Activated naive CD4-positive, alpha-beta T cell treated with anti-CD3 and anti-CD28 coated beads, Interleukin-2, amount 50 U/mL, for 72 hours (primary cell): ENCODE measurements at regions not wholly inside any gene's neighbourhood (a gene's known extent, or its start where the extent isn't known, plus 50 kb on each side); places are given as distances from the start of the nearest gene placed in this dataset.
"Not testable (repeated sequence)": the region's sequence is repeated elsewhere in the genome, so short reads cannot be mapped to it uniquely, and the experiment has no call there.

Experiments used
- ATAC-seq, 2 donors: fragments of 150-1000 bp; cut with Tn5 transposase; 2 replicates each; pipeline ENCODE4 v1.10.0; 2021; ENCODE audit warnings: mild to moderate bottlenecking in 2 of 2, moderate library complexity in 2 of 2
- DNase-seq, 2 donors: peaks; one replicate each; pipeline ENCODE4 v3.0.0; 2021 to 2022; ENCODE audit warnings: low spot score in 2 of 2
- H3K27ac Mint-ChIP-seq, 2 donors: one replicate each; pipeline ENCODE4 v1.8.0; 2022; ENCODE audit warnings: mild to moderate bottlenecking in 2 of 2, mixed read lengths in 2 of 2
- H3K36me3 Mint-ChIP-seq, 2 donors: one replicate each; pipeline ENCODE4 v1.8.0; 2022; ENCODE audit warnings: mixed read lengths in 2 of 2
- H3K9me3 Mint-ChIP-seq, 2 donors: one replicate each; pipeline ENCODE4 v1.8.0; 2022; ENCODE audit warnings: mixed read lengths in 2 of 2

DNA sequence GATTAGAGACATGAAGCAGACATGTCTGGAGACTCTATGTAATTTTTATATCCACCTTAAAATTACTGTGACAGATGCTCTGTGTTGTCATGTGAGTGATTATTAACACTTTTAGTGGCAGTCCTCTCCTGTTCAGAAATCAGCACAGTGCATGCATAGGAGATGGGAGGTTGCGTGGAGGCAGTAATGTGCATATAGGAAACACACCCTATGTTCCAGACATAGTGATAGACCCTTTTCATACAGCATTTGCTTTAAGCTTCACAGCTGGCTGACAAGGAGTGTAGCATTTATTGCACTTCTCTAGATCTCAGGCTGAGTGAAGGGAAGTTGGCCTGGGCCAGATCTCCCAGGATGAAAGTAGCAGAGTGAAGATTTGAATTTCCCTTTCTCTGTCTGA lies 102.3 kb upstream of the SYN3 start:
- Mint-ChIP-seq H3K27ac (no peak overlapping the region), H3K36me3 (peaks cover 0 to 6% of the 10 kb centered on the region in 2 donors), H3K9me3 (peaks cover 0 to 3% of the 10 kb centered on the region in 2 donors)
- no peak for ATAC-seq
- DNase-seq, result no peak

DNA sequence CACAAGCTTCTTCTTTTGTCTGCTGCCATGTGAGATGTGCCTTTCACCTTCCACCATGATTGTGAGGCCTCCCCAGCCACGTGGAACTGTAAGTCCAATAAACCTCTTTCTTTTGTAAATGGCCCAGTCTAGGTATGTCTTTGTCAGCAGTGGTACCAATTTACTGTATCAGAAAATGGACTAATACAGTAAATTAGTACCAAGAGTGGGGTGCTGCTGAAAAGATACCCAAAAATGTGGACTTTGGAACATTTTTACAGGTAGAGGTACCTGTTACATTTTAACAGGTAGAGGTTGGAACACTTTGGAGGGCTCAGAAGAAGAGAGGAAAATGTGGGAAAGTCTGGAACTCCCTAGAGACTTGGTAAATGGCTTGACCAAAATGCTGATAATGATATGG lies 96.8 kb upstream of the SYN3 start:
- Mint-ChIP-seq H3K9me3 (peaks cover 10 to 11% of the 10 kb centered on the region in 2 donors), H3K36me3 (peaks cover 6 to 15% of the 10 kb centered on the region in 2 donors)
- not testable (repeated sequence) for DNase-seq, H3K27ac Mint-ChIP-seq, ATAC-seq

DNA sequence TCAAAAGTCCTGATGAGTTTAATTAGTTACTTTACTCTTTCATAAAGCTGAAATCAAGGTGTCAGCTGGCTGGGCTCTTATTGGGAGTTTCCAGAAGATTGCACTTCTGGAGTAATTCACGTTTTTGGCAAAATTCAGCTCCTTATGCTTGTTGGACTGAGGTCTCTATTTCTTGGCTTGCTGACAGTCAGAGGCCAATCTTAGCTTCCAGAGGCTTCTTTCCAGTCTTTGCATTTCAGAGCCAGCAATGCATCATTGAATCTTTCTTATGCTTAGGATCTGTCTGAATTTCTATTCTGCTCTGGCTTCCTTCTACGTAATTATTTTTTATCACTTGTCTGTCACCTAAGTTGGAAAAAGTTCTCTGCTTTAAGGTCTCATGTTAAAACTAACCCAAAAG lies 91.4 kb upstream of the SYN3 start:
- no peak for ATAC-seq

DNA sequence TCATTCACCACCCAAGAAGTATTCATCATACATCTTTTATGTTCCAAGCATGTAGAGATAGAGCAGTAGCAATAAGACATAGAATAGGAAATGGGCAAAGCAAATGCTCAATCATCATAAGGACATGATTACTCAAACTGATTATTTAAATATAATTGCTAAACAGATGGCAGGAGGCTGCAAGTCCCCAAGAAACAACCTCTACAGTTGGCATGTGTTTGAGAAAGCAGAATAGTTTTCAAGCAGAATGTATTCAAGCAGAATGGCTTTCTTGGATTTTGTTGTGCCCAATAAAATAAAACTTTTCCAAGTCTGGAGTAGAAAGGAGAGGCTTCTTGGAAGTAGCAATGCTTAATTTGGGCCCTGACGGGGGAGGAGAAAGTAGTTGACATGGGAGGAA lies 86.5 kb upstream of the SYN3 start:
- DNase-seq (no peak), ATAC-seq (no peak)
- Mint-ChIP-seq H3K9me3 (peaks cover 0 to under 1% of the 10 kb centered on the region in 2 donors), H3K27ac (no peak overlapping the region), H3K36me3 (no peaks in the 10 kb centered on the region)

More for the DNA sequence above, 91.4 kb upstream of the SYN3 start:
- H3K9me3 Mint-ChIP-seq, result peaks cover 0 to 2% of the 10 kb centered on the region in 2 donors
- peaks cover under 1% of the 10 kb centered on the region in 2 donors for H3K36me3 Mint-ChIP-seq
- no peak for DNase-seq
- no peak overlapping the region for H3K27ac Mint-ChIP-seq

DNA sequence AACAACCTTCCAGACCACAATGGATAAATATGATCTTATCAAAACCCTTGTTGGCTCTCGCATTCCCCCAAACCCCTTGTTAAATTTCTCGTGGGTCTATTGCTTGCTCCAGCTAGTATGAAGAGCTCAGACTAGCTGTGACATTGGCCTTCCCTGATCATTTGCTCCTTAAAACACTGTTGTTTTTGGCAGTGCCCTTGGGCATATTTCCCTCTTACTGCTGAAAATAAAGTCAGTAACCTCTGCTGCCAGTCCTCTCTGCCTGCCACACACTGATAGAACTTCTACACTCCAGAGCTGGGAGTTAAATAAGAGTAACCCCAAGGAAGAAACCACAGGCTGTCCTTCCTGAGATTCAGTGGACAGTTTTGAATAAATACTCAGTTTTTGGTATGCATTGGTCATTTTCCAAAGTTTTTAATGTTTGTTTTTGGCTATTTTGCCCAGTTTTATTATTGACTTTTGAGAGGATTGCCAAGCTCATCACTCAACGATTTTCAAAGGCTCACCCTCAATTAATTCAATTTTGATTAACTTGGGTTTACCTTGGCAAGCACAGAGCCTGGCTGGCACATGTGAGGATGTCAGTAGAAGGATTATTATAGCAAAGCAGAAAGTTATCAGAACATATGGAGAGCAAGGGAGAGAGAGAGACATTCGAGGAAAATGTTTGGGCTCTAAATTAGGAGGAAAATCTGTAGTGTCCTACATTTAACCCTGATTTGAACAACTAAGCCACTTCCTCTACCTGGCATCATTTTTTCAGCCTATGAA lies 84.3 kb upstream of the SYN3 start:
- no peak for ATAC-seq
- no peaks in the 10 kb centered on the region for H3K36me3 Mint-ChIP-seq
- H3K9me3 Mint-ChIP-seq, result peaks cover 10% of the 10 kb centered on the region in 2 donors

DNA sequence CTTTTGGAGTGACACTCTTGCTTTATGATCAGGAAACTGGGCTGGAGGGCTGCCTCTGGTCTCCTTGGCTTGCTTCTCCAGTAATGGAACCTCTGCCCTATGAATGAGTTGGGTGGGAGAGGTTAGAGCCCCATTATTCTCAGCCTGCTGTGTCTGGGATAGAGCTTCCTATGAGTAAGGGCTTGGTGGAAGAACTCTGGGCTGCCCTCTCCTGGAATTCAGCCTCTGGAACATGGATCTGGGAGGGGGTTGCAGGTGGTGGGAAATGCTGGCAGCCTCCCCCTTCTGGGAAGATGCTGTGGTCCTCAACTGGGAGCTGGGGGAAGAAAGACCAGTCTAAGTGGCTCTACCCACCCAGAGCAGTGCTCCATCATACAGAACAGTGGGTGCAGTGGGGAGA lies 81.8 kb upstream of the SYN3 start:
- ATAC-seq (no peak), DNase-seq (no peak)
- peaks cover 14% of the 10 kb centered on the region in 2 donors for H3K9me3 Mint-ChIP-seq
- H3K27ac Mint-ChIP-seq, result no peak overlapping the region
- H3K36me3 Mint-ChIP-seq, result no peaks in the 10 kb centered on the region

More for the DNA sequence above, 84.3 kb upstream of the SYN3 start:
- no peak overlapping the region for H3K27ac Mint-ChIP-seq
- DNase-seq, result no peak

DNA sequence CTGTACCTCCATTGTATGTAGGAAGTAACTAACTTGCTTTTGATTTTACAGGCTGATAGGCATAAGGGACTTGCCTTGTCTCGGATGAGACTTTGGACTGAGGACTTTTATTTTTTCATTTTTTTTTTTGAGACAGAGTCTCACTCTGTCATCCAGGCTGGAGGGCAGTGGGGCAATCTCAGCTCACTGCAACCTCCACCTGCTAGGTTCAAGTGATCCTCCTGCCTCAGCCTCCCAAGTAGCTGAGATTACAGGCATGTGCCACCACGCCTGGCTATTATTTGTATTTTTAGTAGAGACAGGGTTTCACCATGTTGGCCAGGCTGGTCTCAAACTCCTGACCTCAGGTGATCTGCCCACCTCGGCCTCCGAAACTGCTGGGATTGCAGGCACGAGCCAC lies 80.2 kb upstream of the SYN3 start:
- peaks cover 14% of the 10 kb centered on the region in 2 donors for H3K9me3 Mint-ChIP-seq
- DNase-seq, H3K27ac Mint-ChIP-seq, ATAC-seq, H3K36me3 Mint-ChIP-seq: not testable (repeated sequence)

DNA sequence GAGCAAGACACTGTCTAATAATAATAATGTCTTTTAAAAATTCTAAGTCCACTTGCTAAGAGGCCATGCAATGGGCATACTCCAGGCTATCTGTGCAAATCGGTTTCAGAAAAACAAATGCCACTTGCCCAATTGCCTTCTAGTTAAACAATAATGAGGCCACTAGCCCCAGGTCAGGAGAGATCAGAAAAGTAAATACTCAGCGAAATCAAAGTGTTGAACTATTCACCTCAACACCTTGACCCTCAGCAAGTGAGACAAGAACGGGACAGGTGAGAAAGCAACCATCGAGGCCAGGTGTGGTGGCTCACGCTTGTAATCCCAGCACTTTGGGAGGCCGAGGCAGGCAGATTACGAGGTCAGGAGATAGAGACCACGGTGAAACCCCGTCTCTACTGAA lies 72.3 kb upstream of the SYN3 start:
- Mint-ChIP-seq H3K27ac (no peak overlapping the region), H3K9me3 (peaks cover 4 to 8% of the 10 kb centered on the region in 2 donors), H3K36me3 (no peaks in the 10 kb centered on the region)
- DNase-seq (no peak), ATAC-seq (no peak)

DNA sequence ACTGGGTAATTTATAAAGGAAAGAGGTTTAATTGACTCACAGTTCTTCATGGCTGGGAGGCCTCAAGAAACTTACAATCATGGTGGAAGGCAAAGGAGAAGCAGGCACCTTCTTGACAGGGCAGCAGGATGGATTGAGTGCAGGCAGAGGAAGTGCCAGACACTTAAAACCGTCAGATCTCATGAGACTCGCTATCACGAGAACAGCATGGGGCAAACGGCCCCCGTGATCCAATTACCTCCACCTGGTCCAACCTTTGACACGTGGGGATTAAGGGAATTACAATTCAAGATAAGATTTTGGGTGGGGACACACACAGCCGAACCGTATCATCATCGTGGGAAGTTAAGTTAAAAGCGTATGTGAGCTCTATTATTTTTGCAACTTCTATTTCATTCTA lies 71.4 kb upstream of the SYN3 start:
- peaks cover 4 to 8% of the 10 kb centered on the region in 2 donors for H3K9me3 Mint-ChIP-seq
- no peak overlapping the region for H3K27ac Mint-ChIP-seq
- no peak for ATAC-seq
- H3K36me3 Mint-ChIP-seq, result no peaks in the 10 kb centered on the region
- DNase-seq, result no peak

DNA sequence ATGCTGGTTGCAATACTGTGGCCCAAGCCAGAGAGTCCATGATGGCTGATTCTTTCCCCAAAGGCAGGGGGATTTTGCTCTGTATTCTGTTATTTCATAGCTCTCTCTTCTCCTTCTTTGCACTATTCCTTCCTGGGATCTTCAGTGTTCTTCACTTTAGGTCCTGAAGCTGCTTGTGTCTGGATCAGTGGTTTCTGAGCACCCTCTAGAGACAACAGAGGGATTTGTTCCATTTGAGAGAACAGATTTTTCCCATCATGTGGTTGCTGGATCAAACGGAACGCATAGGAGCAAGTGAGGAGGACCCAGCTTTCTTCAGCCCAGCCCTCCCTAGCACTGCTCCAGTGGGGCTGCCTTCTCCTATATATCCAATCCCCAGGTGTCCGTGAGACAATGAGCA lies 68.7 kb upstream of the SYN3 start:
- no peak for ATAC-seq
- DNase-seq, result no peak
- Mint-ChIP-seq H3K27ac (no peak overlapping the region), H3K9me3 (peaks cover 4 to 8% of the 10 kb centered on the region in 2 donors), H3K36me3 (no peaks in the 10 kb centered on the region)

DNA sequence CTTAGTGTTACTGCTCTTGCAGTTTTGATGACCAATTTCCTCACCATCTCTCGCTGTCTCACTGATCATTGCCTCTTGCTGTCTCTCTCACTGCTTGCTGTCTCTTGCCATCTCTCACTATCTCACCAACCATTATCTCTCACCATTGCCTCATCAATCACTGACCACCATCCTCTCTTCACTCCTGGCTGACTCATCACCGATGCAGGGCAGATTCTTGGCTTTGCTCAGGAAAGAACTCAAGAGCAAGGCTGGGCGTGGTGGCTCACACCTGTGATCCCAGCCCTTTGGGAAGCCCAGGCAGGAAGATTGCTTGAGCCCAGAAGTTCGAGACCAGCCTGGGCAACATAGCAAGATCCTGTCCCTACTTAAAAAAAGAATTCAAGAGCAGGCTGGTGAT lies 66.3 kb upstream of the SYN3 start:
- Mint-ChIP-seq H3K9me3 (peaks cover 0 to 4% of the 10 kb centered on the region in 2 donors), H3K36me3 (no peaks in the 10 kb centered on the region), H3K27ac (no peak overlapping the region)
- DNase-seq, result no peak
- ATAC-seq, result no peak

DNA sequence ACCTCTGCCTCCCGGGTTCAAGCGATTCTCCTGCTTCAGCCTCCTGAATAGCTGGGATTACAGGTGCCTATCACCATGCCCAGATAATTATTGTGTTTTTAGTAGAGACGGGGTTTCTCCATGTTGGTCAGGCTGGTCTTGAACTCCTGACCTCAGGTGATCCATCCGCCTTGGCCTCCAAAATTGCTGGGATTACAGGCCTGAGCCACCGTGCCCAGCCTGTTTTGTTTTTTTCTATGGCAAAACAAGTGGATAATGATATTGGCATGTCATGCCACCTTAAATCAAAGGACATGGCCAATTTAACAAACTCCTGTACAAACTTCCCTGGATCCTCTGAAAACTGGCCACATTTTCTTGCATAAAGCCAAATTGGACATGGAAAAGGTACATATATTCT lies 64.3 kb upstream of the SYN3 start:
- H3K27ac Mint-ChIP-seq, H3K36me3 Mint-ChIP-seq: not testable (repeated sequence)

DNA sequence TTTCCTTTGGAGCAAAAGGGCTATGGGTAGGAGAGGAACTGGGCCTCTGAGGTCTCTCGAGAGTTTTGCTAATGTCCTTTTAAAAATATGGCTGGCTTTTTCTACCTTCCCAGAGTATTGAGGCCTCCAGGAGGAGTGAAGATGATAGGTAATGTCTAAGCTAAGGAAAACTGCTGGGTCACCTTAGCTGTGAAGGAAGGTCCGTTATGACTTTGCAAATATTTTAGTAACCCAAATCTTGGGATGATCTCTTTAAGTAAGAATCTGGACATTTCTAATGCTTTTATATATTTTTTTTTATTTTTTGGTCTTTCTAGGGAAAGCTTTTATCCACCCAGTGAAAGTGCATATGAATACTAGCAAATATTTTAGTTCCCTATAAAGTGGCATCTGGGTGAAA lies 60.9 kb upstream of the SYN3 start:
- Mint-ChIP-seq H3K9me3 (no peaks in the 10 kb centered on the region), H3K36me3 (no peaks in the 10 kb centered on the region), H3K27ac (no peak overlapping the region)
- DNase-seq (no peak), ATAC-seq (no peak)

More for the DNA sequence above, 64.3 kb upstream of the SYN3 start:
- H3K9me3 Mint-ChIP-seq, ATAC-seq, DNase-seq: not testable (repeated sequence)

DNA sequence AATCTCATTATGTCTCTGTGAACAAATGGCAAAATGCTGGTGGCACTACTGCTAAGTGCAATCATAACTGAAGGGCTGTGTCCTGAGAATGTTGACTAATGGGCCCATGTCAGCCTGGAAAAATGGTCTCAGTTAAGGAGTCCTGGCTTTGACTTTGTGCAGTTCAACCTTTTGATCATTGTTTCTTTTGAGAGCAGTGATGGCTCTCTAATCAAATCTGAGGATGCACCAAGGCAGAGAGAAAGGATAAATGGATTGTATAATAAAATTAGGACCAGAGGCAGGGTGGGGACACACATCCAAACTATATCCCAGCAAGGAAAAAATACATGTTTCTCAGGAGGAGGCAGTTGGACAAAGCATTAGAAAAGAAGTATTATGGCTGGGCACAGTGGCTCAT lies 59.6 kb upstream of the SYN3 start:
- no peaks in the 10 kb centered on the region for H3K36me3 Mint-ChIP-seq
- no peak overlapping the region for H3K27ac Mint-ChIP-seq
- no peaks in the 10 kb centered on the region for H3K9me3 Mint-ChIP-seq
- no peak for ATAC-seq
- DNase-seq, result no peak

DNA sequence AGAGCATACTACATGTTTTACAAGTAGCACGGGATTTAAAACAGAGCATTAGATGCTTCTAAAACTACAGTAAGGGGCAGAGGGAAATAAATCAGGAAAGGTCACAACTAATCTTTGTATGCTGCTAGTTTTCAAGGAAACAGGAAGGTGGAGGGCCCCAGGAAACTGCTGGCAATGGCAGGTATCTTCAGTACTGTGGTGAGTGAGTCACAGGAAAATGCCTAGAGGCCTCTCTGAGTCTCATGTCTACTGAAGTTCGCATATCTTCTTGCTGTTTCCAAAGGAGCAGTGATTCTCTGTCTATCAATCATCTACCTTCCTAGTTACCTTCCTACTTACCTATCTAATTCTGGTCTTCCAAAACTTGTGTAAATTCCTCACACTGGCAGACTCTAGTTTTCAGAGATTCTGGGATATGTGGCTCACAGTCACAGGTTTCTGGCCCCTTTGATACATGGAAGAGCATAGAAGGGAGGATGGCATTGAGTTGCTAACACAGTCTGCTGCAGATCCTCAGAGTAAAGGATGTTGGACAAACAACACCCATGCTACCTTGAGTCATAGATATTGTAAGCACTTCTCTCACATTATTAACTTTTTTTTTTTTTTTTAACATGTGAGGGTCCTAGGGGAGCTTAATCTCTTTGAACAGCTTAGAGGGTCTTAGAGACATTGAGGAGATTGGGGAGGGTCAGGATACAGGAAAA lies 58.8 kb upstream of the SYN3 start:
- H3K27ac Mint-ChIP-seq, result peak overlapping the region in 1 of 2 donors; percentile 65
- DNase-seq (no peak), ATAC-seq (peak; percentile 46 to 74)
- H3K9me3 Mint-ChIP-seq, result no peaks in the 10 kb centered on the region
- no peaks in the 10 kb centered on the region for H3K36me3 Mint-ChIP-seq

DNA sequence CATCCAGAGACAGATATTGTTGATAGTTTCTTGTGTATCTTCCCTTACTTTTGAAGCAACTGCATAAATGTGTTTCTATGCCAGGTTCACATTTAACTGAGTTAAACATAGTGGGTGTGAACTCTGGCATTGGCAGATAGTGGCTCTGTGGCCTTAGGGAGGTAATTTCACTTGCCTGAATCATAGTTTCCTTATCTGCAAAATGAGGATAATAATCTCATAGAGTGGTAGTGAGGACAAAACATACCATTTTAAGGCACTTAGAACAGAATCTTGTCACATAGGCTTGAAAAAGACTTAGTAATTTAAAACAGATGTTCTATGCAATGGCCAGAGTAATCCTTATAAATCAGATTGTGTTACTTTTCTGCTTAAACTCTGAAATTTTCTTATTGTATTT lies 56.4 kb upstream of the SYN3 start:
- Mint-ChIP-seq H3K27ac (no peak overlapping the region), H3K9me3 (no peaks in the 10 kb centered on the region), H3K36me3 (no peaks in the 10 kb centered on the region)
- ATAC-seq (no peak), DNase-seq (no peak)

DNA sequence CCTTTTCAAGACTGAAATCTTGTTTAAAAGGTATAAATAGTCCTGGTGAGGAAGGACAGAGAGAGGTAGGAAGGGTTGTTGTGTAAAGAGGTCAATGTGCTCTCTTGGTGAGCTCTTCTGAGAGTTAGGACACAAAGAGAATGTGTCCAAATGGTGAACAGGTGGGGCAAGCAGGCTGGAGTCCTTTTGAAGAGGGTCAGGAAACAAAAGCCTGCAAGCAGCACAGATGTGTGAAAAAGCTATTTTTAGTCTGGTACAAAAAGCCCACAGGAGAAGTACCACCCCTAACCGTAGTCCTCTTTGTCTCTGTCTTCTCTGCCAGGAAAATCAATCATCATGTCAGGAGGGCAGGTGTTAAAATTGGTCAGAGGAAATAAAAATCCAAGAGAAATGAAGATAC lies 54.4 kb upstream of the SYN3 start:
- Mint-ChIP-seq H3K9me3 (no peaks in the 10 kb centered on the region), H3K27ac (peak overlapping the region in 1 of 2 donors; percentile 74), H3K36me3 (no peaks in the 10 kb centered on the region)
- ATAC-seq, result no peak
- DNase-seq, result no peak

DNA sequence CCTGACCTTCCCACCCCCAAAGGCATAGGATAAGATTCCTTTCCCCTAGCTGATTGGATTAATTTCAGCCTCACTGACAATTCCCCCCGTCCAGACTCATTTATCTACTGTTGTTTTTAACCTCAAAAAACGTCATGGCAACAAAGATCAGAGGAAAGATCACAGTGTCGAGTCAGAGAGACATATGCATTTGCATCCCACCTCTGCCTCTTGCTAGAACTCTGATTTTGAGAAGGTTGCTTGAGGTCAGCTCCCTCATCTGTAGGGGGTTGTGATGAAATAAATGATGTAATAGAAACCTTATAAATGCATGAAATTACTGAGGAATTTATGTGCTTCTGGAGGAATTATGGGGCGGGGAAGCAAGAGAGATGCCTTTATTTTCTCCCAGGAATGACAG lies 53.3 kb upstream of the SYN3 start:
- H3K9me3 Mint-ChIP-seq, result no peaks in the 10 kb centered on the region
- no peaks in the 10 kb centered on the region for H3K36me3 Mint-ChIP-seq
- ATAC-seq, result peak in 1 of 2 donors; percentile 49
- no peak for DNase-seq
- no peak overlapping the region for H3K27ac Mint-ChIP-seq
